SK-N-MC (cell line): ENCODE measurements at regions not wholly inside any gene's neighbourhood (a gene's known extent, or its start where the extent isn't known, plus 50 kb on each side); places are given as distances from the start of the nearest gene placed in this dataset.

ENCODE experiments used
- EZH2 ChIP-seq: fragments of 200-600 bp; sonication (generic); IDR thresholded peaks from one replicate; pipeline ENCODE4 v1.6.1; 2017; ENCODE audit warnings: antibody characterized with exemption
- FOXP2 ChIP-seq: optimal IDR thresholded peaks from 2 replicates; pipeline ENCODE3; 2011; ENCODE audit warnings: mild to moderate bottlenecking, moderate library complexity; ENCODE audit not compliant: insufficient read depth; ENCODE audit errors: extremely low read length, control extremely low read depth
- POLR2AphosphoS5 ChIP-seq: IDR thresholded peaks from 2 replicates; pipeline ENCODE4 v1.6.1; 2012; ENCODE audit warnings: mild to moderate bottlenecking, low read depth, low read length, borderline replicate concordance

DNA sequence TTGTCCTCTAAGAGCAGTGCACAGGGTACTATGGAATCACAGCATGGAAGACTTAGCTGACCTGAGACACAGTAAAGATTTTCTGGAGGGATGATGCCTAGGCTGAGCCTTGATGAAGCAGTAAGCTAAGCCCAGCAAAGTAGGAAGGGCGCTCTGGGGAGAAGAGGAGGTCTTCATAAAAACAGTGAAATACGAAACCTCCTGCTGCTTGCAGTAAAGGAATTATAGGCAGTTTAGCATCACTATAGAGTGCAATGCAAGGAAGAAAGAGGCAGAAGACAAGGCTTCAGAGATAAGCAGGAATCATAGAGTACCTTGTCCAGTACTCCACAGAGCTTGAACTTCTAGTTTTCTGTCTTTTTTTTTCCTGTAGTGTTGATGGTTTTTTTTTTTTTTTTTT lies 555.7 kb upstream of the CADM1 start:
- TF ChIP-seq EZH2, result no peak
- no peak for TF ChIP-seq POLR2AphosphoS5
- no peak for TF ChIP-seq FOXP2
